ENCODE measurements at regions not wholly inside any gene's neighbourhood (a gene's known extent, or its start where the extent isn't known, plus 50 kb on each side); places are given as distances from the start of the nearest gene placed in this dataset.
"Not testable (repeated sequence)": the region's sequence is repeated elsewhere in the genome, so short reads cannot be mapped to it uniquely, and the experiment has no call there.

- no peaks in the 10 kb centered on the region for H3K36me3 ChIP-seq (ENCODE audit: control insufficient read depth, insufficient read depth, low read length)
- peak; percentile 1 for DNase-seq (ENCODE audit: extremely low read depth, insufficient read length)
- H3K4me3 ChIP-seq (replicated peaks; ENCODE audit: low read depth, low read length), result no peak overlapping the region
- TF ChIP-seq CTCF (IDR thresholded peaks at IDR 0.05; ENCODE audit: insufficient read depth, low read length, poor library complexity, severe bottlenecking), result no peak
- H3K27me3 ChIP-seq (replicated peaks; ENCODE audit: control insufficient read depth, insufficient read depth, low read length), result no peaks in the 10 kb centered on the region
Observed at GRCh38 chr7:91463330-91463729, 199.1 kb downstream of the FZD1 start.

GRCh38 chr7:91465595-91466061 lies 201.4 kb downstream of the FZD1 start:
- no peak for TF ChIP-seq CTCF (IDR thresholded peaks at IDR 0.05; ENCODE audit: insufficient read depth, low read length, poor library complexity, severe bottlenecking)
- H3K36me3 ChIP-seq (ENCODE audit: control insufficient read depth, insufficient read depth, low read length), result no peaks in the 10 kb centered on the region
- no peak overlapping the region for H3K4me3 ChIP-seq (replicated peaks; ENCODE audit: low read depth, low read length)
- no peaks in the 10 kb centered on the region for H3K27me3 ChIP-seq (replicated peaks; ENCODE audit: control insufficient read depth, insufficient read depth, low read length)
- DNase-seq (ENCODE audit: extremely low read depth, insufficient read length), result no peak

GRCh38 chr7:91468256-91468655 lies 204.0 kb downstream of the FZD1 start:
- DNase-seq (ENCODE audit: extremely low read depth, insufficient read length), result no peak
- TF ChIP-seq CTCF (IDR thresholded peaks at IDR 0.05; ENCODE audit: insufficient read depth, low read length, poor library complexity, severe bottlenecking), result no peak
- H3K36me3 ChIP-seq (ENCODE audit: control insufficient read depth, insufficient read depth, low read length), result no peaks in the 10 kb centered on the region
- no peaks in the 10 kb centered on the region for H3K27me3 ChIP-seq (replicated peaks; ENCODE audit: control insufficient read depth, insufficient read depth, low read length)
- H3K4me3 ChIP-seq (replicated peaks; ENCODE audit: low read depth, low read length), result no peak overlapping the region

GRCh38 chr7:91473619-91474018 lies 209.4 kb downstream of the FZD1 start:
- Histone ChIP-seq H3K36me3 (ENCODE audit: control insufficient read depth, insufficient read depth, low read length) (no peaks in the 10 kb centered on the region), H3K27me3 (replicated peaks; ENCODE audit: control insufficient read depth, insufficient read depth, low read length) (no peaks in the 10 kb centered on the region), H3K4me3 (replicated peaks; ENCODE audit: low read depth, low read length) (no peak overlapping the region)
- no peak for TF ChIP-seq CTCF (IDR thresholded peaks at IDR 0.05; ENCODE audit: insufficient read depth, low read length, poor library complexity, severe bottlenecking)
- no peak for DNase-seq (ENCODE audit: extremely low read depth, insufficient read length)

- H3K27me3 ChIP-seq (replicated peaks; ENCODE audit: control insufficient read depth, insufficient read depth, low read length), result no peaks in the 10 kb centered on the region
- no peak for DNase-seq (ENCODE audit: extremely low read depth, insufficient read length)
- no peaks in the 10 kb centered on the region for H3K36me3 ChIP-seq (ENCODE audit: control insufficient read depth, insufficient read depth, low read length)
- H3K4me3 ChIP-seq (replicated peaks; ENCODE audit: low read depth, low read length), result no peak overlapping the region
- TF ChIP-seq CTCF (IDR thresholded peaks at IDR 0.05; ENCODE audit: insufficient read depth, low read length, poor library complexity, severe bottlenecking), result no peak
Observed at GRCh38 chr7:91474074-91474473, 209.8 kb downstream of the FZD1 start.

GRCh38 chr7:91480470-91480869 lies 216.2 kb downstream of the FZD1 start:
- not testable (repeated sequence) for H3K27me3 ChIP-seq (replicated peaks; ENCODE audit: control insufficient read depth, insufficient read depth, low read length); H3K4me3 ChIP-seq (replicated peaks; ENCODE audit: low read depth, low read length); H3K36me3 ChIP-seq (ENCODE audit: control insufficient read depth, insufficient read depth, low read length); DNase-seq (ENCODE audit: extremely low read depth, insufficient read length)
